SK-N-SH (cell line): ENCODE measurements at regions not wholly inside any gene's neighbourhood (a gene's known extent, or its start where the extent isn't known, plus 50 kb on each side); places are given as distances from the start of the nearest gene placed in this dataset.

Experiments
- CHD2 ChIP-seq: fragments of 150-350 bp; IDR thresholded peaks from 2 replicates; pipeline ENCODE4 v1.6.1; 2018; ENCODE audit warnings: low read length; ENCODE audit not compliant: partially characterized antibody
- FOXM1 ChIP-seq: IDR thresholded peaks from 2 replicates; pipeline ENCODE4 v1.4.0; 2012; ENCODE audit warnings: low read depth, mild to moderate bottlenecking
- MAX ChIP-seq: IDR thresholded peaks from 2 replicates; pipeline ENCODE4 v1.4.0; 2012; ENCODE audit warnings: low read depth
- NFIC ChIP-seq: IDR thresholded peaks from 2 replicates; pipeline ENCODE4 v1.4.0; 2012; ENCODE audit warnings: borderline replicate concordance
- POLR2AphosphoS5 ChIP-seq: IDR thresholded peaks from 2 replicates; pipeline ENCODE4 v1.6.1; 2012; ENCODE audit warnings: low read depth, low read length
- RAD21 ChIP-seq: IDR thresholded peaks from 2 replicates; pipeline ENCODE4 v1.6.1; 2012; ENCODE audit warnings: mild to moderate bottlenecking, low read length
- RCOR1 ChIP-seq: fragments of 150-350 bp; IDR thresholded peaks from 2 replicates; pipeline ENCODE4 v1.6.1; 2017; ENCODE audit warnings: antibody characterized with exemption, low read length
- SMC3 ChIP-seq: IDR thresholded peaks from 2 replicates; pipeline ENCODE4 v1.6.1; 2012; ENCODE audit warnings: low read depth, low read length, improper control_type of control experiment
- YY1 ChIP-seq: IDR thresholded peaks from 2 replicates; pipeline ENCODE4 v1.4.0; 2012; ENCODE audit warnings: low read depth, mild to moderate bottlenecking
- TF ChIP-seq, protein P1 (sequence below): fragments of 200-600 bp; sonication (generic); IDR thresholded peaks from 2 replicates; pipeline ENCODE4 v1.6.1; 2017; ENCODE audit warnings: antibody characterized with exemption, mild to moderate bottlenecking, moderate library complexity
- TF ChIP-seq, protein P2 (sequence below): fragments of 150-350 bp; IDR thresholded peaks from 2 replicates; pipeline ENCODE4 v1.6.1; 2017; ENCODE audit warnings: antibody characterized with exemption, low read length, low read depth, borderline replicate concordance

GRCh38 chrX:42900947-42901346 is 123.0 kb upstream of the PPP1R2C start:
- TF ChIP-seq POLR2AphosphoS5 (no peak), SMC3 (no peak), CHD2 (no peak), NFIC (no peak), MAX (no peak), RCOR1 (no peak), RAD21 (no peak), FOXM1 (no peak), YY1 (no peak)
- TF ChIP-seq, protein P1, sequence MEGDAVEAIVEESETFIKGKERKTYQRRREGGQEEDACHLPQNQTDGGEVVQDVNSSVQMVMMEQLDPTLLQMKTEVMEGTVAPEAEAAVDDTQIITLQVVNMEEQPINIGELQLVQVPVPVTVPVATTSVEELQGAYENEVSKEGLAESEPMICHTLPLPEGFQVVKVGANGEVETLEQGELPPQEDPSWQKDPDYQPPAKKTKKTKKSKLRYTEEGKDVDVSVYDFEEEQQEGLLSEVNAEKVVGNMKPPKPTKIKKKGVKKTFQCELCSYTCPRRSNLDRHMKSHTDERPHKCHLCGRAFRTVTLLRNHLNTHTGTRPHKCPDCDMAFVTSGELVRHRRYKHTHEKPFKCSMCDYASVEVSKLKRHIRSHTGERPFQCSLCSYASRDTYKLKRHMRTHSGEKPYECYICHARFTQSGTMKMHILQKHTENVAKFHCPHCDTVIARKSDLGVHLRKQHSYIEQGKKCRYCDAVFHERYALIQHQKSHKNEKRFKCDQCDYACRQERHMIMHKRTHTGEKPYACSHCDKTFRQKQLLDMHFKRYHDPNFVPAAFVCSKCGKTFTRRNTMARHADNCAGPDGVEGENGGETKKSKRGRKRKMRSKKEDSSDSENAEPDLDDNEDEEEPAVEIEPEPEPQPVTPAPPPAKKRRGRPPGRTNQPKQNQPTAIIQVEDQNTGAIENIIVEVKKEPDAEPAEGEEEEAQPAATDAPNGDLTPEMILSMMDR, result no peak
- TF ChIP-seq, protein P2, sequence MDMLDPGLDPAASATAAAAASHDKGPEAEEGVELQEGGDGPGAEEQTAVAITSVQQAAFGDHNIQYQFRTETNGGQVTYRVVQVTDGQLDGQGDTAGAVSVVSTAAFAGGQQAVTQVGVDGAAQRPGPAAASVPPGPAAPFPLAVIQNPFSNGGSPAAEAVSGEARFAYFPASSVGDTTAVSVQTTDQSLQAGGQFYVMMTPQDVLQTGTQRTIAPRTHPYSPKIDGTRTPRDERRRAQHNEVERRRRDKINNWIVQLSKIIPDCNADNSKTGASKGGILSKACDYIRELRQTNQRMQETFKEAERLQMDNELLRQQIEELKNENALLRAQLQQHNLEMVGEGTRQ, result no peak
